HepG2 (cell line): ENCODE measurements at regions not wholly inside any gene's neighbourhood (a gene's known extent, or its start where the extent isn't known, plus 50 kb on each side); places are given as distances from the start of the nearest gene placed in this dataset.

Experiments
- ATAC-seq: fragments of 200-7000 bp; cut with Tn5 transposase; 3 replicates; pipeline ENCODE4 v1.9.1; 2020; ENCODE audit warnings: mild to moderate bottlenecking, moderate library complexity
- BruUV-seq: library from RNA; stranded (reverse); fragments of 400-500 nt; replicated peaks from 2 replicates; lab custom pipeline; 2021; lab: Mats Ljungman, UMichigan
- CTCF ChIA-PET: fragments of 300-600 bp; formaldehyde crosslinking; extraction: SDS; loops from one replicate; lab custom pipeline; 2021; ENCODE audit warnings: low total read pairs, inconsistent platforms, low intra/inter-chr PET ratio; lab: Yijun Ruan, JAX
- POLR2A ChIA-PET: fragments of 350-600 bp; sonication (Branson Sonifier 250); formaldehyde crosslinking; loops from one replicate; lab custom pipeline; 2020; ENCODE audit warnings: antibody characterized with exemption, inconsistent platforms; lab: Yijun Ruan, JAX
- DNase-seq: peaks from one replicate; pipeline ENCODE4 v3.0.0-alpha.2; 2015; ENCODE audit warnings: low spot score
- FAIRE-seq: peaks from 3 replicates; lab custom pipeline; 2011; peaks lifted over from hg19 to GRCh38; lab: Jason Lieb, UNC
- H2AFZ ChIP-seq: one replicate; pipeline ENCODE4 v1.6.1; 2011; ENCODE audit warnings: low read length, inconsistent platforms
- H3K27ac ChIP-seq: fragments of 300-600 bp; 3 replicates; pipeline ENCODE4 v1.8.0; 2011; ENCODE audit warnings: mixed run types, mild to moderate bottlenecking, mixed read lengths, low read length, inconsistent platforms; ENCODE audit not compliant: insufficient read depth; ENCODE audit errors: extremely low read length
- H3K27me3 ChIP-seq, 2 experiments: fragments of 200-600 bp in 1 of 2; 2 replicates in 1 of 2; 3 replicates in 1 of 2; pipeline versions ENCODE4 v1.6.0 to v1.8.0; 2011; ENCODE audit warnings: low read length in 2 of 2, mild to moderate bottlenecking in 2 of 2, moderate library complexity in 2 of 2, inconsistent platforms in 1 of 2; ENCODE audit not compliant: insufficient read depth in 2 of 2, control insufficient read depth in 1 of 2
- H3K36me3 ChIP-seq, 2 experiments: fragments of 200-600 bp in 1 of 2; replicated peaks in 1 of 2; 2 replicates in 1 of 2; 3 replicates in 1 of 2; pipeline versions ENCODE4 v1.5.1 to v1.8.0; 2011; ENCODE audit warnings: low read length in 2 of 2, inconsistent platforms in 1 of 2; ENCODE audit not compliant: insufficient read depth in 2 of 2, control insufficient read depth in 1 of 2
- H3K4me1 ChIP-seq: 2 replicates; pipeline ENCODE4 v1.5.1; 2012; ENCODE audit warnings: low read length, inconsistent platforms; ENCODE audit not compliant: insufficient read depth
- H3K4me2 ChIP-seq: 2 replicates; pipeline ENCODE4 v1.6.0; 2011; ENCODE audit warnings: low read depth, low read length, inconsistent platforms
- H3K4me3 ChIP-seq, 3 experiments: fragments of 200-600 bp in 1 of 3; sonication (generic), shearing (Covaris generic) in 1 of 3; replicated peaks in 1 of 3; 2 replicates each; pipeline ENCODE4 v1.5.1; 2011 to 2016; ENCODE audit warnings: low read length in 3 of 3, inconsistent platforms in 2 of 3, low read depth in 2 of 3, mild to moderate bottlenecking in 2 of 3, control low read depth in 1 of 3, mixed read lengths in 1 of 3; ENCODE audit not compliant: insufficient read depth in 1 of 3
- H3K79me2 ChIP-seq: one replicate; pipeline ENCODE4 v1.6.1; 2011; ENCODE audit warnings: low read length, inconsistent platforms; ENCODE audit not compliant: insufficient read depth
- H3K9ac ChIP-seq: 2 replicates; pipeline ENCODE4 v1.6.0; 2011; ENCODE audit warnings: mild to moderate bottlenecking, low read depth, low read length, inconsistent platforms; ENCODE audit not compliant: insufficient read depth
- H3K9me3 ChIP-seq: 2 replicates; pipeline ENCODE4 v1.5.1; 2012; ENCODE audit warnings: mild to moderate bottlenecking, low read length
- H4K20me1 ChIP-seq: 2 replicates; pipeline ENCODE4 v1.6.0; 2011; ENCODE audit warnings: inconsistent platforms, mild to moderate bottlenecking, low read length, moderate library complexity; ENCODE audit not compliant: insufficient read depth
- CBFB ChIP-seq: sonication (generic); formaldehyde crosslinking; IDR thresholded peaks from 2 replicates; pipeline ENCODE4 v1.4.0; 2020; ENCODE audit warnings: missing genetic modification reagents
- HIC2 ChIP-seq: sonication (generic); formaldehyde crosslinking; IDR thresholded peaks from 2 replicates; pipeline ENCODE4 v1.9.0; 2022; ENCODE audit warnings: low read depth, missing genetic modification reagents
- IRF2 ChIP-seq: IDR thresholded peaks from 2 replicates; pipeline ENCODE4 v1.6.1; 2018; ENCODE audit warnings: missing genetic modification reagents, missing compliant biosample characterization
- THYN1 ChIP-seq: sonication (generic); formaldehyde crosslinking; IDR thresholded peaks from 2 replicates; pipeline ENCODE4 v1.8.1; 2023; ENCODE audit warnings: low read depth, mild to moderate bottlenecking, moderate library complexity, missing genetic modification reagents, borderline replicate concordance
- TMF1 ChIP-seq: sonication (generic); formaldehyde crosslinking; IDR thresholded peaks from 2 replicates; pipeline ENCODE4 v1.8.1; 2022; ENCODE audit warnings: low read depth, missing genetic modification reagents
- YEATS2 ChIP-seq: sonication (generic); formaldehyde crosslinking; IDR thresholded peaks from 2 replicates; pipeline ENCODE4 v1.4.0; 2020; ENCODE audit warnings: missing genetic modification reagents, borderline replicate concordance
- ZBTB1 ChIP-seq: sonication (generic); formaldehyde crosslinking; IDR thresholded peaks from 2 replicates; pipeline ENCODE4 v1.4.0; 2020; ENCODE audit warnings: missing genetic modification reagents, borderline replicate concordance
- ZBTB40 ChIP-seq, 2 experiments: fragments of 450-650 bp in 1 of 2; sonication (generic) in 1 of 2; formaldehyde crosslinking in 1 of 2; IDR thresholded peaks; 2 replicates each; pipeline versions ENCODE4 v1.6.1 to v1.8.0; 2016 to 2022; ENCODE audit warnings: antibody characterized with exemption in 1 of 2, mild to moderate bottlenecking in 1 of 2, missing genetic modification reagents in 1 of 2
- ZBTB8A ChIP-seq: sonication (generic); formaldehyde crosslinking; IDR thresholded peaks from 2 replicates; pipeline ENCODE4 v1.4.0; 2020; ENCODE audit warnings: mild to moderate bottlenecking, low read depth, missing genetic modification reagents, borderline replicate concordance
- ZNF124 ChIP-seq: sonication (generic); formaldehyde crosslinking; IDR thresholded peaks from 2 replicates; pipeline ENCODE4 v1.4.0; 2020; ENCODE audit warnings: missing genetic modification reagents
- ZNF160 ChIP-seq: sonication (generic); formaldehyde crosslinking; IDR thresholded peaks from 2 replicates; pipeline ENCODE4 v1.8.0; 2022; ENCODE audit warnings: mild to moderate bottlenecking, inconsistent platforms, missing genetic modification reagents
- WGBS: methylation state at CpG from one replicate; pipeline ENCODE4 v1.1.6; 2017; ENCODE audit warnings: low lambda C conversion rate; 5-methylcytosine and 5-hydroxymethylcytosine counted together
- in situ Hi-C: cut with HindIII; loops from 2 replicates; pipeline ENCODE4 v1.10.0; 2017; ENCODE audit warnings: low pct_unique_long_range_greater_than_20kb; ENCODE audit not compliant: extremely low pct_ligation_motif_present
- intact Hi-C: fragments of 100-400 bp; cut with micrococcal nuclease; formaldehyde crosslinking; loops from one replicate; pipeline ENCODE4 v1.10.0; 2022; ENCODE audit not compliant: unreplicated experiment

- BruUV-seq: no TSS peak
- Histone ChIP-seq H3K27ac (no peak overlapping the region), H4K20me1 (no peaks in the 10 kb centered on the region), H3K4me3 (no peak overlapping the region), H3K9me3 (no peaks in the 10 kb centered on the region), H3K27me3 (peaks cover 0 to 4% of the 10 kb centered on the region in 2 experiments; a peak in 2 of 5 replicates), H2AFZ (no peak overlapping the region), H3K79me2 (no peaks in the 10 kb centered on the region), H3K9ac (no peak overlapping the region), H3K4me1 (peaks cover 4% of the 10 kb centered on the region; the same call in 1 of the 2 replicates)
- WGBS: 60% methylated on average over 3 of the region's 4 CpGs
- ChIA-PET POLR2A (no interaction called here), CTCF (no interaction called here)
- FAIRE-seq: no peak
- in situ Hi-C loops (no loop called here), intact Hi-C loops (no loop called here)
- TF ChIP-seq IRF2: no peak
- no peak for TF ChIP-seq ZBTB40 (IDR thresholded peaks at IDR 0.05)
- TF ChIP-seq ZBTB40 (CRISPR knock-in tag; IDR thresholded peaks at IDR 0.05): no peak
- TF ChIP-seq ZNF160 (CRISPR knock-in tag): no peak
- TF ChIP-seq ZBTB8A (CRISPR knock-in tag): no peak
- TF ChIP-seq THYN1: no peak
- TF ChIP-seq HIC2 (CRISPR knock-in tag): no peak
- TF ChIP-seq CBFB: no peak
- TF ChIP-seq YEATS2 (CRISPR knock-in tag): no peak
- no peak for TF ChIP-seq TMF1 (CRISPR knock-in tag)
- no peak for TF ChIP-seq ZNF124 (CRISPR knock-in tag)
- TF ChIP-seq ZBTB1 (CRISPR knock-in tag): no peak
- TF ChIP-seq, all 625 proteins: peak for 0
- Histone ChIP-seq H3K36me3 (no peaks in the 10 kb centered on the region), H3K4me2 (no peak overlapping the region)
- no peak for ATAC-seq
- no peak for DNase-seq
Measured at GRCh38 chr3:24578951-24579421, 84.3 kb upstream of the THRB start.
